ENCODE measurements at regions not wholly inside any gene's neighbourhood (a gene's known extent, or its start where the extent isn't known, plus 50 kb on each side); places are given as distances from the start of the nearest gene placed in this dataset.

DNA sequence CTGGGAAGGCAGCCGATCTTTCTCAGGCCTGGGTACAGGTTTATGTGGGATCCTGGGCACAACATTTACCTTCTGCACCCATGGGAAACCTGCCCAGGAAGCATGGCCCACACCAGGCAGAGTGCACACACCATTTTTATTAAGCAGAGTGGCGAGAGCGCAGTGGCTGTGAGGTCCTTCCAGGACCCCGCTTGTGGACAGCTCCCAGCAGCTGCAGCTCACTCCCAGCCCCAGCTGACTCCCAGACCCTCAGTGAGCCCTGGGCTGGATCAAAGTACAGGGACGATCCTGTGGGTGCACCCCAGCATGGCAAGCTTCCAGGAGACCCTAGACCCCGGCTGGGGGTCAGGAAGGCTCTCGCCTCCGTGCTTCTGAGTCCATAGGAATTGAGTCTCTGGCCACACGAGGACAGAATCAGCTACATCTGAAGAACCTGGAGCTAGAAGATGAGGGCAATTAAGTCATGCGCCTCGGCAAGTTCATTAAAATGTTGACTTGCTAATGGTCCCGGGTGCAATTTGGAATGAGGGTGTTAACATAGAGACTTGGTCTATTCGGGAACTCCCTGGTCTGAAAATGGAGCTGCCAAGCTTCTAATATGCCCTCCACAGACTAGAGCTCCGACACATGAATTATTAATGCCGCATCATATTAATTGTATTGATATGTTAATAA lies 65.4 kb upstream of the SLCO4A1 start:
- Histone ChIP-seq H3K36me3 (no peaks in the 10 kb centered on the region), H3K9me3 (no peaks in the 10 kb centered on the region), H3K27ac (no peak overlapping the region), H3K4me1 (no peaks in the 10 kb centered on the region), H3K4me3 (no peak overlapping the region), H3K27me3 (peaks cover 2 to 95% of the 10 kb centered on the region in 2 donors)
- DNase-seq (ENCODE audit: low spot score in 2 of 2): no peak
- TF ChIP-seq POLR2AphosphoS5 (IDR thresholded peaks at IDR 0.05) (no peak), POLR2A (IDR thresholded peaks at IDR 0.05) (no peak)
- TF ChIP-seq, protein P1, sequence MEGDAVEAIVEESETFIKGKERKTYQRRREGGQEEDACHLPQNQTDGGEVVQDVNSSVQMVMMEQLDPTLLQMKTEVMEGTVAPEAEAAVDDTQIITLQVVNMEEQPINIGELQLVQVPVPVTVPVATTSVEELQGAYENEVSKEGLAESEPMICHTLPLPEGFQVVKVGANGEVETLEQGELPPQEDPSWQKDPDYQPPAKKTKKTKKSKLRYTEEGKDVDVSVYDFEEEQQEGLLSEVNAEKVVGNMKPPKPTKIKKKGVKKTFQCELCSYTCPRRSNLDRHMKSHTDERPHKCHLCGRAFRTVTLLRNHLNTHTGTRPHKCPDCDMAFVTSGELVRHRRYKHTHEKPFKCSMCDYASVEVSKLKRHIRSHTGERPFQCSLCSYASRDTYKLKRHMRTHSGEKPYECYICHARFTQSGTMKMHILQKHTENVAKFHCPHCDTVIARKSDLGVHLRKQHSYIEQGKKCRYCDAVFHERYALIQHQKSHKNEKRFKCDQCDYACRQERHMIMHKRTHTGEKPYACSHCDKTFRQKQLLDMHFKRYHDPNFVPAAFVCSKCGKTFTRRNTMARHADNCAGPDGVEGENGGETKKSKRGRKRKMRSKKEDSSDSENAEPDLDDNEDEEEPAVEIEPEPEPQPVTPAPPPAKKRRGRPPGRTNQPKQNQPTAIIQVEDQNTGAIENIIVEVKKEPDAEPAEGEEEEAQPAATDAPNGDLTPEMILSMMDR (IDR thresholded peaks at IDR 0.05): no peak
- intact Hi-C loops (cut with DNase I; ENCODE audit: low total_unique reads): no loop called here

DNA sequence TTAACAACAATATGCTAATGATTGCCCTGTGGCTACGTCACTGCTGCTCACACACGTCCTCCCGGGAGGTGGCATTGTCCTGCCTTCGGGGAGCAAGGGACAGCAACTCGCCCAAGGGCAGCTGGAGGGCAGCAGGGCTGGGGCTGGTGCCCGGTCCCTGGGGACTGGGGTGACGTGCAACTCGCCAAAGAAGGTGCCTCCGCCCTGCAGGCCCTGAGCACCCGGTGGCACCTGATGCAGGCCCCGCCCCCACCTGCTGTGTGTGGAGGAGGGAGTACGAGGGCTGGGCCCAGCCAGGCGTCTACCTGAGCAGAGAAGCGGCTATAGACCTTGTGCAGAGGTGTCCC lies 64.8 kb upstream of the SLCO4A1 start:
- H3K4me1 ChIP-seq: no peaks in the 10 kb centered on the region
- H3K9me3 ChIP-seq: no peaks in the 10 kb centered on the region
- H3K36me3 ChIP-seq: no peaks in the 10 kb centered on the region
- TF ChIP-seq POLR2AphosphoS5 (IDR thresholded peaks at IDR 0.05): no peak
- TF ChIP-seq, protein P1 (IDR thresholded peaks at IDR 0.05): no peak
- no peak for TF ChIP-seq POLR2A (IDR thresholded peaks at IDR 0.05)
- intact Hi-C loops (cut with DNase I; ENCODE audit: low total_unique reads): no loop called here
- peaks cover 2 to 95% of the 10 kb centered on the region in 2 donors for H3K27me3 ChIP-seq
- no peak overlapping the region for H3K4me3 ChIP-seq
- no peak overlapping the region for H3K27ac ChIP-seq
- DNase-seq (ENCODE audit: low spot score in 2 of 2): no peak

DNA sequence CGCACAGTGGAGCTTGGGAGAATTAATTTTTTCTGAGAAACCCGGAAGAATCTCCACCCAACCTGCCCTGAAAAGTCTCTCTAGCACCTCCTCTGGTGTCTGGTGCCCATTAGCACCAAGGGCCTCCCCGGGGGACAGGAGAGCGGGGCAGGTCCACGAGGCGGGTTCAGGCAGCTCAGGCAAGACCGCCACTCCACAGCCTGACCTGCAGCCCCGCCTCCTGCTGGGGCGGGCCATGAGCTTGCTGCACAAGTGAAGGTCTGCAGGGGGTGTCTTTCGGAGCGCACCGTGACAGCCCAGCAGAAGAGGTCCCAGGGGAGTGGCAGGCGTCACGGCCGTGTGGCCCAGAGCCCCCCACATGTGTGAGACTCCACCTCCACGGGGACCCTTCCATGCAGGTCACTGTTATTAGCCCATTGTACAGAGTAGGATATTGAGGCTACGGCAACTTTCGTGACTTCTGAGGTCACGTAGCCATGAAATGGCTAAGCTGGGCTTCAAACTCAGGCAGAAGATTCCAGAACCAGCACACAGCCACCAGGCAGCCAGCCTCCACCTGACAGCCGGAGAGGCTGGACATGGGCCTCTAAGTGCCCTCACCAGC lies 63.9 kb upstream of the SLCO4A1 start:
- H3K27me3 ChIP-seq: peaks cover 2 to 91% of the 10 kb centered on the region in 2 donors
- intact Hi-C loops (cut with DNase I; ENCODE audit: low total_unique reads): no loop called here
- no peak overlapping the region for H3K4me3 ChIP-seq

DNA sequence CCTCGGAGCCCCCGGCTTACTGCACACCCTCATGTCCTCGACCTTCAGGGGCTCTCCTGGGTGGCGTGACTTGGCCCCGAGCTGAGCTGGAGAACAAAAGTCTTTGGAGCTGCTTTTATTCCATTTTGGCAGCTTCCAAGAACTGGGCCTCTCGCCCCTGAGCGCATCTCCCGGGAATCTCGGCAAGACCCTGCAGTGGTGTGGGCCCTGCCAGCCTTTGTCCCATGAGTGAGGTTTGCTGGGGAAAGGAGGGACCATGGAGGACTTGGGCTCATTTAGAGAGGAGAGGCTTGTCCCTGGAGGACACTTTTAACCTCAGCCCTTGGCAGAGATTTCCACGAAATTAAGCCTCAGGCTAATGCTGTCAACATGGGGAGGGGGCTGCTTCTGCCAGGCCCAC lies 62.3 kb upstream of the SLCO4A1 start:
- Histone ChIP-seq H3K4me1 (no peaks in the 10 kb centered on the region), H3K4me3 (no peak overlapping the region), H3K27me3 (peaks cover 2 to 90% of the 10 kb centered on the region in 2 donors), H3K36me3 (no peaks in the 10 kb centered on the region), H3K9me3 (no peaks in the 10 kb centered on the region), H3K27ac (no peak overlapping the region)
- DNase-seq (ENCODE audit: low spot score in 2 of 2): no peak
- intact Hi-C loops (cut with DNase I; ENCODE audit: low total_unique reads): no loop called here
- TF ChIP-seq POLR2A (IDR thresholded peaks at IDR 0.05) (no peak), POLR2AphosphoS5 (IDR thresholded peaks at IDR 0.05) (no peak)
- TF ChIP-seq, protein P1 (IDR thresholded peaks at IDR 0.05): no peak

More for the DNA sequence above, 63.9 kb upstream of the SLCO4A1 start:
- Histone ChIP-seq H3K27ac (no peak overlapping the region), H3K9me3 (no peaks in the 10 kb centered on the region), H3K36me3 (no peaks in the 10 kb centered on the region), H3K4me1 (no peaks in the 10 kb centered on the region)
- TF ChIP-seq POLR2AphosphoS5 (IDR thresholded peaks at IDR 0.05) (no peak), POLR2A (IDR thresholded peaks at IDR 0.05) (no peak)
- TF ChIP-seq, protein P1 (IDR thresholded peaks at IDR 0.05): no peak
- DNase-seq (ENCODE audit: low spot score in 2 of 2): no peak

DNA sequence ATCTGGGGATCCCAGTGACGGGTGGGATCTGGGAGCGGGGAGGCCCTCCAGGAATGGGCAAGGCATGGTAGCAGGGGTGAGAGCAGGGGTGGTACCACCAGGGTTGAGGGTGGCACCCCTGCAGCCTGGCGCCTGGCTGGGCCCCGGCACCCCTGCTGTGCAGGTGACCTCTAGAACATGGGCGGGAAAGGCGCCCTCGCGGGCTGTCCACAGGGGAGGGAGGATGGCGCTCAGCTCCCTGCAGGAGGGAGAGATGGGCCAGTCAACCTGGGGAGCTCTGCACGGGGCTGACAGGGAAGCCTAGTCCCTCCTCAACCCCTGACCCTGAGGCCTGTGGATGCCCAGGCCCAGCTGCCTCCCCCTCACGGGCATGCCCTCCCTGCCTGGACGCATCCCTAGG lies 61.6 kb upstream of the SLCO4A1 start:
- H3K27me3 ChIP-seq: peaks cover 2 to 88% of the 10 kb centered on the region in 2 donors
- no peak overlapping the region for H3K4me3 ChIP-seq
- H3K9me3 ChIP-seq: no peaks in the 10 kb centered on the region
- DNase-seq (ENCODE audit: low spot score in 2 of 2): no peak
- no peaks in the 10 kb centered on the region for H3K4me1 ChIP-seq
- no peak for TF ChIP-seq POLR2A (IDR thresholded peaks at IDR 0.05)
- TF ChIP-seq, protein P1 (IDR thresholded peaks at IDR 0.05): no peak
- TF ChIP-seq POLR2AphosphoS5 (IDR thresholded peaks at IDR 0.05): no peak
- no peaks in the 10 kb centered on the region for H3K36me3 ChIP-seq
- no peak overlapping the region for H3K27ac ChIP-seq
- intact Hi-C loops (cut with DNase I; ENCODE audit: low total_unique reads): no loop called here
